ENCODE measurements at regions not wholly inside any gene's neighbourhood (a gene's known extent, or its start where the extent isn't known, plus 50 kb on each side); places are given as distances from the start of the nearest gene placed in this dataset.

DNA sequence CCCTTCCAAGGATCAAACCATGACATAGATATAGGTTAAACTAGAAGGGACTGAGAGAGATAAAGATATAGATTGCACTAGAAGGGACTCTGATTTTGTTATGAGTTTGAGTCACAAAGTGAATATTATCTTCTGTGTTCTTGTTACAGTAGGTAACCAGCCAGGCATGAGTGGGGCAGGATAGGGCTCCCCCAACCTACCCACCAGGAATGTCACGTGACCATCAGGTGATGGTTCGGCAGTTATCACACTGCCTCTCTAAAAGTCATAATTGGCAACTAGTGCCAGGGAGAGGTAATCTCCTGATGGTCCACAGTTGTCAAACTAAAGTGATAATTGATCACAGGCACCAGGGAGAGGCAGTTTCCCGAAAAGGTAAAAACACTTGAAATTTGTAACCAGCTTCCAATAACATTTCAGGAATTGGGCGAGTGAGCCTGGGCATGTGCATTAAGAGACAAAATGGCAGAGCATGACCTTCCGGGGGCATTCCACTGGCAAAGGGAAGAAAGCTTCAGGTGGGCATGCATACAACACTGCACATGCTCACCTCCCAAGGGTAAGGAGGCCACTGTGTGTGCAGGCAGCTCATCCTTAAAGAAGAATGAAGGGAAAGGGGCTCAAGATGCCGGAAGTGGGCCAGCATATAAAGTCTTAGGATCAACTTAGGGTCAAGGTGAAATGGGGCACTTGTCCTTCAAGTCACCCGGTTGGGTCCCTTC, 533.6 kb upstream of the HTR2C start:
- Histone ChIP-seq H3K27ac (ENCODE audit: low read length) (no peak overlapping the region), H3K36me3 (ENCODE audit: insufficient read depth, low read length) (no peaks in the 10 kb centered on the region), H3K79me2 (replicated peaks; ENCODE audit: insufficient read depth, low read length) (no peaks in the 10 kb centered on the region), H3K9ac (ENCODE audit: low read length) (no peak overlapping the region), H3K4me3 (ENCODE audit: low read length) (no peak overlapping the region), H4K20me1 (ENCODE audit: insufficient read depth) (no peaks in the 10 kb centered on the region), H3K4me2 (ENCODE audit: low read length) (no peak overlapping the region), H3F3A (ENCODE audit: insufficient read depth, low read length, poor library complexity, severe bottlenecking) (no peaks in the 10 kb centered on the region), H3K9me2 (ENCODE audit: insufficient read depth, low read length) (no peaks in the 10 kb centered on the region), H3K27me3 (ENCODE audit: insufficient read depth, low read depth, low read length) (no peaks in the 10 kb centered on the region), H2AFZ (ENCODE audit: low read depth, low read length) (no peak overlapping the region), H3K9me3 (ENCODE audit: low read length) (no peaks in the 10 kb centered on the region)
- TF ChIP-seq SMC3 (conservative IDR thresholded peaks at IDR 0.05; ENCODE audit: poor library complexity) (no peak), POLR2AphosphoS5 (IDR thresholded peaks at IDR 0.05) (no peak), TAF1 (IDR thresholded peaks at IDR 0.05; ENCODE audit: low read depth) (no peak), EP300 (conservative IDR thresholded peaks at IDR 0.05; ENCODE audit: poor library complexity, severe bottlenecking) (no peak), EZH2 (IDR thresholded peaks at IDR 0.05; ENCODE audit: borderline replicate concordance, insufficient read depth, low read length, poor library complexity, severe bottlenecking) (no peak), MXI1 (conservative IDR thresholded peaks at IDR 0.05; ENCODE audit: poor library complexity, severe bottlenecking) (no peak), RAD21 (conservative IDR thresholded peaks at IDR 0.05) (no peak)
- TF ChIP-seq, protein P1, sequence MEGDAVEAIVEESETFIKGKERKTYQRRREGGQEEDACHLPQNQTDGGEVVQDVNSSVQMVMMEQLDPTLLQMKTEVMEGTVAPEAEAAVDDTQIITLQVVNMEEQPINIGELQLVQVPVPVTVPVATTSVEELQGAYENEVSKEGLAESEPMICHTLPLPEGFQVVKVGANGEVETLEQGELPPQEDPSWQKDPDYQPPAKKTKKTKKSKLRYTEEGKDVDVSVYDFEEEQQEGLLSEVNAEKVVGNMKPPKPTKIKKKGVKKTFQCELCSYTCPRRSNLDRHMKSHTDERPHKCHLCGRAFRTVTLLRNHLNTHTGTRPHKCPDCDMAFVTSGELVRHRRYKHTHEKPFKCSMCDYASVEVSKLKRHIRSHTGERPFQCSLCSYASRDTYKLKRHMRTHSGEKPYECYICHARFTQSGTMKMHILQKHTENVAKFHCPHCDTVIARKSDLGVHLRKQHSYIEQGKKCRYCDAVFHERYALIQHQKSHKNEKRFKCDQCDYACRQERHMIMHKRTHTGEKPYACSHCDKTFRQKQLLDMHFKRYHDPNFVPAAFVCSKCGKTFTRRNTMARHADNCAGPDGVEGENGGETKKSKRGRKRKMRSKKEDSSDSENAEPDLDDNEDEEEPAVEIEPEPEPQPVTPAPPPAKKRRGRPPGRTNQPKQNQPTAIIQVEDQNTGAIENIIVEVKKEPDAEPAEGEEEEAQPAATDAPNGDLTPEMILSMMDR (IDR thresholded peaks at IDR 0.05; ENCODE audit: poor library complexity, severe bottlenecking), result no peak
- TF ChIP-seq, protein P2, sequence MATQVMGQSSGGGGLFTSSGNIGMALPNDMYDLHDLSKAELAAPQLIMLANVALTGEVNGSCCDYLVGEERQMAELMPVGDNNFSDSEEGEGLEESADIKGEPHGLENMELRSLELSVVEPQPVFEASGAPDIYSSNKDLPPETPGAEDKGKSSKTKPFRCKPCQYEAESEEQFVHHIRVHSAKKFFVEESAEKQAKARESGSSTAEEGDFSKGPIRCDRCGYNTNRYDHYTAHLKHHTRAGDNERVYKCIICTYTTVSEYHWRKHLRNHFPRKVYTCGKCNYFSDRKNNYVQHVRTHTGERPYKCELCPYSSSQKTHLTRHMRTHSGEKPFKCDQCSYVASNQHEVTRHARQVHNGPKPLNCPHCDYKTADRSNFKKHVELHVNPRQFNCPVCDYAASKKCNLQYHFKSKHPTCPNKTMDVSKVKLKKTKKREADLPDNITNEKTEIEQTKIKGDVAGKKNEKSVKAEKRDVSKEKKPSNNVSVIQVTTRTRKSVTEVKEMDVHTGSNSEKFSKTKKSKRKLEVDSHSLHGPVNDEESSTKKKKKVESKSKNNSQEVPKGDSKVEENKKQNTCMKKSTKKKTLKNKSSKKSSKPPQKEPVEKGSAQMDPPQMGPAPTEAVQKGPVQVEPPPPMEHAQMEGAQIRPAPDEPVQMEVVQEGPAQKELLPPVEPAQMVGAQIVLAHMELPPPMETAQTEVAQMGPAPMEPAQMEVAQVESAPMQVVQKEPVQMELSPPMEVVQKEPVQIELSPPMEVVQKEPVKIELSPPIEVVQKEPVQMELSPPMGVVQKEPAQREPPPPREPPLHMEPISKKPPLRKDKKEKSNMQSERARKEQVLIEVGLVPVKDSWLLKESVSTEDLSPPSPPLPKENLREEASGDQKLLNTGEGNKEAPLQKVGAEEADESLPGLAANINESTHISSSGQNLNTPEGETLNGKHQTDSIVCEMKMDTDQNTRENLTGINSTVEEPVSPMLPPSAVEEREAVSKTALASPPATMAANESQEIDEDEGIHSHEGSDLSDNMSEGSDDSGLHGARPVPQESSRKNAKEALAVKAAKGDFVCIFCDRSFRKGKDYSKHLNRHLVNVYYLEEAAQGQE (IDR thresholded peaks at IDR 0.05; ENCODE audit: borderline replicate concordance), result no peak

DNA sequence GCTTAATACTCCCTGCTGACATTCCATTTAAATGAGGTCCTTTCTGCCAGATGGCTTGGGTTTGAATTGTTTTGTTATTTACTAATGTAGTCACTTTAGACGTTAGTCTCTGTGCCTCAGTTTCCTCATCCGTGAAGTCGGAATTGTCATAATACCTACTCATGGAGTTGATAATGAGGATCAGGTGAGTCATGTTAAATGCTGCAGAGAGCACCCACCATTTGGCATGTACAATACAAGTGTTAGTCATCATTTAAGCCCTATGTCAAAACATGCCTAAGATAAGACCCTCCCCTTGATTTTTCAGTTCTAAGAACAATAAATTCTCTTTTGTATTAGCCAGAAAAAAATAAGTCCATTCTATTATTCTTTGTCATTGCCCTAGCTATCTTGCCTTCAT, 534.8 kb upstream of the HTR2C start:
- no peaks in the 10 kb centered on the region for H3K9me3 ChIP-seq (ENCODE audit: low read length)
- H3K36me3 ChIP-seq (ENCODE audit: insufficient read depth, low read length), result no peaks in the 10 kb centered on the region
- H3K4me2 ChIP-seq (ENCODE audit: low read length), result no peak overlapping the region
- H2AFZ ChIP-seq (ENCODE audit: low read depth, low read length), result no peak overlapping the region
- no peaks in the 10 kb centered on the region for H3K79me2 ChIP-seq (replicated peaks; ENCODE audit: insufficient read depth, low read length)
- no peak overlapping the region for H3K9ac ChIP-seq (ENCODE audit: low read length)
- no peaks in the 10 kb centered on the region for H4K20me1 ChIP-seq (ENCODE audit: insufficient read depth)
- no peak overlapping the region for H3K4me3 ChIP-seq (ENCODE audit: low read length)
- TF ChIP-seq, protein P1 (IDR thresholded peaks at IDR 0.05; ENCODE audit: poor library complexity, severe bottlenecking), result no peak
- TF ChIP-seq, protein P2 (IDR thresholded peaks at IDR 0.05; ENCODE audit: borderline replicate concordance), result no peak
- no peaks in the 10 kb centered on the region for H3K9me2 ChIP-seq (ENCODE audit: insufficient read depth, low read length)
- H3K27ac ChIP-seq (ENCODE audit: low read length), result no peak overlapping the region
- no peaks in the 10 kb centered on the region for H3K27me3 ChIP-seq (ENCODE audit: insufficient read depth, low read depth, low read length)
- no peaks in the 10 kb centered on the region for H3F3A ChIP-seq (ENCODE audit: insufficient read depth, low read length, poor library complexity, severe bottlenecking)
